ENCODE measurements at regions not wholly inside any gene's neighbourhood (a gene's known extent, or its start where the extent isn't known, plus 50 kb on each side); places are given as distances from the start of the nearest gene placed in this dataset.

GRCh38 chr1:60893136-60893930, 189.0 kb upstream of the NFIA start (continued):
- TF ChIP-seq BRCA1 (IDR thresholded peaks at IDR 0.05; ENCODE audit: low read depth, low read length) (no peak), SAP30 (IDR thresholded peaks at IDR 0.05; ENCODE audit: insufficient read depth, insufficient replicate concordance, low read length) (no peak), ATF3 (IDR thresholded peaks at IDR 0.05; ENCODE audit: insufficient read depth, low read depth, low read length) (no peak), POLR2A (IDR thresholded peaks at IDR 0.05; ENCODE audit: control extremely low read depth in 1 of 2, low read depth in 2 of 2, low read length in 2 of 2) (no peak), MAX (IDR thresholded peaks at IDR 0.05) (no peak), POLR2AphosphoS5 (IDR thresholded peaks at IDR 0.05; ENCODE audit: low read depth, low read length) (no peak), ZNF274 (IDR thresholded peaks at IDR 0.05; ENCODE audit: borderline replicate concordance, extremely low read depth, low read length) (no peak), SRF (IDR thresholded peaks at IDR 0.05; ENCODE audit: low read depth, low read length) (no peak), MAFK (IDR thresholded peaks at IDR 0.05; ENCODE audit: low read depth, low read length) (no peak), RNF2 (IDR thresholded peaks at IDR 0.05; ENCODE audit: borderline replicate concordance, low read depth, low read length, missing control alignments, poor library complexity, severe bottlenecking) (no peak)
